ENCODE measurements at regions not wholly inside any gene's neighbourhood (a gene's known extent, or its start where the extent isn't known, plus 50 kb on each side); places are given as distances from the start of the nearest gene placed in this dataset.
A peak's percentile ranks its signal among the peaks of the same experiment; 100 is the strongest.

GRCh38 chrX:10360116-10360515, 203.3 kb downstream of the CLCN4 start:
- H3K4me3 ChIP-seq, result no peak overlapping the region
- no peaks in the 10 kb centered on the region for H3K4me1 ChIP-seq
- intact Hi-C loops (cut with DNase I), result no loop called here
- no peaks in the 10 kb centered on the region for H3K36me3 ChIP-seq
- H3K27ac ChIP-seq, result peak overlapping the region in 2 of 4 donors; percentile 27 to 42
- no peak for TF ChIP-seq EP300 (IDR thresholded peaks at IDR 0.05)
- TF ChIP-seq POLR2AphosphoS5 (IDR thresholded peaks at IDR 0.05), result no peak
- no peak for TF ChIP-seq POLR2A (IDR thresholded peaks at IDR 0.05)
- no peak for TF ChIP-seq CTCF (IDR thresholded peaks at IDR 0.05)
- DNase-seq, result peak; percentile 67
- H3K27me3 ChIP-seq, result no peaks in the 10 kb centered on the region
- WGBS, 2 donors, result 48 to 75% methylated on average over 5 of the region's 5 CpGs
- H3K9me3 ChIP-seq, result no peaks in the 10 kb centered on the region

GRCh38 chrX:10365532-10366265, 208.9 kb downstream of the CLCN4 start:
- Histone ChIP-seq H3K9me3 (no peaks in the 10 kb centered on the region), H3K4me1 (no peaks in the 10 kb centered on the region), H3K27me3 (no peaks in the 10 kb centered on the region), H3K4me3 (no peak overlapping the region), H3K27ac (no peak overlapping the region), H3K36me3 (no peaks in the 10 kb centered on the region)
- no peak for TF ChIP-seq POLR2A (IDR thresholded peaks at IDR 0.05)
- no peak for TF ChIP-seq POLR2AphosphoS5 (IDR thresholded peaks at IDR 0.05)
- TF ChIP-seq EP300 (IDR thresholded peaks at IDR 0.05), result no peak
- TF ChIP-seq CTCF (IDR thresholded peaks at IDR 0.05), result no peak
- DNase-seq, result no peak
- intact Hi-C loops (cut with DNase I), result no loop called here
- 83 to 85% methylated on average over 5 of the region's 5 CpGs for WGBS, 2 donors

DNA sequence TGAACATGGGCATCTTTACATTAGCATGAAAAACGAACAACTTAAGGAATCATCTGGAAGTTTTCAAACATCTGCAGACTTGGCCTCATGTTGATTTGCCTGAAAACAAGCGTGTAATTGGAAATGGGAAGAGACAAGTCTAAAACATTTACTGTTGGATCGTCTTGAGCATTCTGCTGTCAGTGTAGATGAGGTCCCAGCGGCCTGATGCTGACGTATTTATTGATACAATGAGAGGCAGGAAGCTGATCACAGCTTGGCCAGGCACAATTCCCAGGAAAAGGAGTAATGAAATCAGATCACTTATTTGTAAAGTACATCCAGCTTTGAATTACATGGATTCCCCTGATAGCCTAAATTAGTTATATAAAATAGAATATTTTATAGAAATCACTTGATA, 210.6 kb downstream of the CLCN4 start:
- no peak overlapping the region for H3K4me3 ChIP-seq
- WGBS, 2 donors, result 80 to 84% methylated on average over 5 of the region's 5 CpGs
- intact Hi-C loops (cut with DNase I), result no loop called here
- H3K27me3 ChIP-seq, result no peaks in the 10 kb centered on the region
- no peaks in the 10 kb centered on the region for H3K36me3 ChIP-seq
- DNase-seq, result no peak
- H3K9me3 ChIP-seq, result no peaks in the 10 kb centered on the region
- H3K4me1 ChIP-seq, result no peaks in the 10 kb centered on the region
- no peak overlapping the region for H3K27ac ChIP-seq
- no peak for TF ChIP-seq CTCF (IDR thresholded peaks at IDR 0.05)
- no peak for TF ChIP-seq POLR2AphosphoS5 (IDR thresholded peaks at IDR 0.05)
- TF ChIP-seq POLR2A (IDR thresholded peaks at IDR 0.05), result no peak
- TF ChIP-seq EP300 (IDR thresholded peaks at IDR 0.05), result no peak

DNA sequence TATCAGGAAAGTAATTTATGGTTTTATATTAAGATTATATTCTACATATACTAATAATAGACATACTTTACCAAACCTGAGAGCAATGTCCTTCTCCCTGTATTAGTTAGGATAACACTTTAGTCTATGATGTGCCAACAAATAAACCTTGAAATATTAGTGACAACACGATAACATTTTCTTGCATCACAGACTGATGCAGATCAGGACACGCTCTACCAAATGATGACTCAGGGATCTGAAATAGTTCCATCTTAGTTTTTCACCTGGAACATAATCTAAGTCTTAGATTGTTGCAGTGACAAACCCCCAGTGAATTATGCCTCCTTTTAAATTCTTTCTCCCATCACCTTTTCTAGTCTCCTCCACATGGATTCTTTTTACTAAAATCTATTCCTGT, 214.2 kb downstream of the CLCN4 start:
- no peak overlapping the region for H3K27ac ChIP-seq
- WGBS, 2 donors, result 94% methylated on average over 2 of the region's 2 CpGs
- no peaks in the 10 kb centered on the region for H3K4me1 ChIP-seq
- H3K9me3 ChIP-seq, result no peaks in the 10 kb centered on the region
- intact Hi-C loops (cut with DNase I), result no loop called here
- H3K36me3 ChIP-seq, result no peaks in the 10 kb centered on the region
- H3K27me3 ChIP-seq, result peaks cover 0 to 3% (median 0%) of the 10 kb centered on the region in 3 donors
- TF ChIP-seq POLR2AphosphoS5 (IDR thresholded peaks at IDR 0.05) (no peak), POLR2A (IDR thresholded peaks at IDR 0.05) (no peak), CTCF (IDR thresholded peaks at IDR 0.05) (no peak), EP300 (IDR thresholded peaks at IDR 0.05) (no peak)
- H3K4me3 ChIP-seq, result no peak overlapping the region
- DNase-seq, result no peak

GRCh38 chrX:10377427-10377826, 220.7 kb downstream of the CLCN4 start:
- no peak for DNase-seq
- Histone ChIP-seq H3K9me3 (peaks cover 0 to 6% (median 5%) of the 10 kb centered on the region in 4 donors), H3K36me3 (no peaks in the 10 kb centered on the region), H3K27ac (no peak overlapping the region), H3K4me3 (no peak overlapping the region), H3K27me3 (peaks cover 0 to 3% (median 0%) of the 10 kb centered on the region in 3 donors), H3K4me1 (peaks cover 0 to 20% (median 5%) of the 10 kb centered on the region in 4 donors)
- no peak for TF ChIP-seq POLR2A (IDR thresholded peaks at IDR 0.05)
- no peak for TF ChIP-seq POLR2AphosphoS5 (IDR thresholded peaks at IDR 0.05)
- TF ChIP-seq CTCF (IDR thresholded peaks at IDR 0.05), result no peak
- no peak for TF ChIP-seq EP300 (IDR thresholded peaks at IDR 0.05)
- intact Hi-C loops (cut with DNase I), result no loop called here

Measured in sigmoid colon (tissue), 6 donors.